GM10248 (cell line): ENCODE measurements at regions not wholly inside any gene's neighbourhood (a gene's known extent, or its start where the extent isn't known, plus 50 kb on each side); places are given as distances from the start of the nearest gene placed in this dataset.

ENCODE experiments used
- CTCF ChIA-PET: fragments of 300-600 bp; sonication (Branson Sonifier 250); formaldehyde crosslinking; extraction: SDS; loops from one replicate; lab custom pipeline; 2021; ENCODE audit warnings: antibody characterized with exemption; lab: Yijun Ruan, JAX
- POLR2A ChIA-PET: fragments of 350-650 bp; sonication (Branson Sonifier 250); formaldehyde crosslinking; extraction: SDS; loops from one replicate; lab custom pipeline; 2020; ENCODE audit warnings: antibody characterized with exemption; lab: Yijun Ruan, JAX
- DNase-seq: peaks from one replicate; pipeline ENCODE4 v3.0.0; 2012; ENCODE audit errors: extremely low spot score
- CTCF ChIP-seq: IDR thresholded peaks from 2 replicates; pipeline ENCODE4 v1.5.1; 2012; ENCODE audit warnings: mild to moderate bottlenecking, low read depth; ENCODE audit errors: extremely low read depth, missing control alignments, control extremely low read depth

- no peak for DNase-seq
- TF ChIP-seq CTCF: no peak
- POLR2A ChIA-PET: no interaction called here
- CTCF ChIA-PET: no interaction called here
These were observed 219.5 kb downstream of the TMEM47 start for GRCh38 chrX:34437586-34437985.

- CTCF ChIA-PET: no interaction called here
- POLR2A ChIA-PET: no interaction called here
- TF ChIP-seq CTCF: no peak
- DNase-seq: no peak
These were observed 230.8 kb downstream of the TMEM47 start for GRCh38 chrX:34426334-34426733.

- CTCF ChIA-PET: no interaction called here
- no peak for TF ChIP-seq CTCF
These were observed 250.5 kb downstream of the TMEM47 start for GRCh38 chrX:34406580-34406979.

GRCh38 chrX:34404386-34405070 lies 252.6 kb downstream of the TMEM47 start:
- TF ChIP-seq CTCF: no peak
- ChIA-PET POLR2A (no interaction called here), CTCF (no interaction called here)
- no peak for DNase-seq

More at GRCh38 chrX:34406580-34406979, 250.5 kb downstream of the TMEM47 start:
- POLR2A ChIA-PET: no interaction called here
- DNase-seq: no peak

GRCh38 chrX:34401411-34401810 lies 255.7 kb downstream of the TMEM47 start:
- POLR2A ChIA-PET: no interaction called here

GRCh38 chrX:34382416-34382815 lies 250.3 kb upstream of the FAM47A start:
- CTCF ChIA-PET: no interaction called here
- no peak for DNase-seq
- no peak for TF ChIP-seq CTCF
- POLR2A ChIA-PET: no interaction called here

More at GRCh38 chrX:34401411-34401810, 255.7 kb downstream of the TMEM47 start:
- CTCF ChIA-PET: no interaction called here
- DNase-seq: no peak
- no peak for TF ChIP-seq CTCF
